ENCODE measurements at regions not wholly inside any gene's neighbourhood (a gene's known extent, or its start where the extent isn't known, plus 50 kb on each side); places are given as distances from the start of the nearest gene placed in this dataset.
"Not testable (repeated sequence)": the region's sequence is repeated elsewhere in the genome, so short reads cannot be mapped to it uniquely, and the experiment has no call there.

- DNase-seq = no peak
Measured at GRCh38 chr10:64523065-64523759, 1002.0 kb downstream of the REEP3 start.

- DNase-seq = no peak
Measured at GRCh38 chr10:64528294-64529002, 1007.2 kb downstream of the REEP3 start.

GRCh38 chr10:64529003-64529350 lies 1007.8 kb downstream of the REEP3 start:
- no peak for DNase-seq

GRCh38 chr10:64534616-64535015 lies 1013.4 kb downstream of the REEP3 start:
- DNase-seq = no peak

GRCh38 chr10:64535131-64535867 lies 1014.1 kb downstream of the REEP3 start:
- DNase-seq = no peak

- no peak for DNase-seq
Measured at GRCh38 chr10:64537112-64537511, 1015.9 kb downstream of the REEP3 start.

DNA sequence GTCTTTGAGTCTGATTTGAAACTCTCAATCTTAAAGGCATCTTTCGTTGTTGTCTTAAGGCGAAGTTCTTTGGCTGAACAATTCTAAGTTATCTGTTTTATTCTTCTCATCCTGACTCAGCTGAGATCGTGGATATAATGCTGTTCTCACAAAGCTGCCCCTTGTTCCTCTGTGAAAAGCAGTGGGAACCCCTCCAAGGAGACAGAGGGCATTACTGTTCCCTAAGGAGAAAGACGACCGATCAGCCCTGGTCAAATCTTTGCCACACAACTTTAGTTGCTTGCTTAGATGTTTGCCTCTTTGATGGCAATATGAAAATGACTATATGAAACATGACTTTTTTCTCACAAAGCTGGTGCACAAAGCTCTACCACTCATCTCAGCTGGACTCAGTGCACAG lies 1016.7 kb downstream of the REEP3 start:
- no peak for DNase-seq

DNA sequence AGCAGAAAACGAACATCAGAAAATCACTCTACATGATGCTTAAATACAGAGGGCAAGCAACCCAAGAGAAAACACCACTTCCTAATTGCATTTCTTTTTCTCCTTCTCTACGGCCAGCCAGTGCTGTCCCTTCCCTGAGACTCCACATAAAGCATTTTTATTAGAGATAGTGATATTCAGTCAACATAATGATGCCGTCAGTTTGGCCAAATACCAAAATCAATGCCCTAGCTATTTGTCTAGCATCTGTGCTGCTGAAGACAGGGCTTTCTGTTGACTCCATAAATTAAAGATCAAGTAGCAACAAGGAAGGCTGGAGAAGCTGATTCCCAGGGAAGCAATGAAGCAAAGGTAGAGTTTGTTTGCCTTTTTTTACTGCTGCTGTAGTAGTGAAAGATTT lies 1024.9 kb downstream of the REEP3 start:
- no peak for DNase-seq

GRCh38 chr10:64547168-64547567 lies 1026.0 kb downstream of the REEP3 start:
- no peak for DNase-seq

GRCh38 chr10:64555666-64556065 lies 1034.5 kb downstream of the REEP3 start:
- DNase-seq = no peak

GRCh38 chr10:64558094-64558835 lies 1037.1 kb downstream of the REEP3 start:
- DNase-seq = no peak

DNA sequence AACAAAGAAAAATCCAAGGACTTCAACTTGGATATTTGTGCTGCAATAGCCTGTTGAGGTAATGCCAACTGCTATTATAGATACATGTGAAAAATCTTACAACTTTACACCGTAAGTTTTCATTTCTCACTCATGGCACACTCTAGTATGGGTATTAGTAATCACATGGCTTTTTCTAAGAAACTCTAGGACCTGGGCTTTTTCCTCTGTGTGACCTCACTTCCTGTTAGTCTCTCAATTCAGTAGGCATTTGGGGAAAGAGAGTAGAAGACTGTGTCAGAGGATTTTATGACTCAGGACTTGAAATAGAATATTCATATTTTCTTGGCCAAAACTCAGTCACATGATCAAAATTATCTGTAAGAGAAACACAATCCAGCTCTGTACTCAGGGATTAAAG lies 1049.9 kb downstream of the REEP3 start:
- no peak for DNase-seq

DNA sequence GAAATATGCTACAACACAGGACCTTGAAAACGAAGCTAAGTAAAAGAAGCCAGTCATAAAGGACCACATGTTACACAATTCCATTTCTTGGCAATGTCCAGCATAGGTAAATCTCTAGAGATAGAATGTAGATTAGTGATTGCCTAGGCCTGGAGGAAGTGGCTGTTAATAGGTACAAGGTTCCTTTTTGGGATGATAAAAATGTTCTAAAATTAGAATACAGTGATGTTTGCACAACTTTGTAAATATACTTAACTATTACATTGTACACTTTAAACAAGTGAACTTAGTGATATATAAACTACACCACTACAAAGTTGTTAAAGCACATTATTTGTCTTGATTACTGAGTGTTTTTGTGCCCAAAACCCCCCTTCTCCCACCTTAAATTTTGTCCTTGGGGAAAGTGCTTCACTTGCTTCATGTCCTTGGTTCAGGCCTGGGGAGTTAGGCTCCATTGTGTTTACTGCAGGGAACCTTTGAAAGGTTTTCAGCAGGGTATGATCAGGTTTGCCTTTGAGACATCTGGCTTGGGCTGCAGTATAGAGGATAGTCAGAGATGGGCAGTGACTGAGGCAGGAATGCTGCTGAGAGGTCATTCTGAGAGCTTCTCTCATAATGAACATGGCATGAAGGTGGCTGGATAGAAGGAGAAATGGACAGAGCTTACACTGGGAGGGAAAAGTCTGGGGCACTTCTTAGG lies 1052.6 kb downstream of the REEP3 start:
- DNase-seq = no peak

DNA sequence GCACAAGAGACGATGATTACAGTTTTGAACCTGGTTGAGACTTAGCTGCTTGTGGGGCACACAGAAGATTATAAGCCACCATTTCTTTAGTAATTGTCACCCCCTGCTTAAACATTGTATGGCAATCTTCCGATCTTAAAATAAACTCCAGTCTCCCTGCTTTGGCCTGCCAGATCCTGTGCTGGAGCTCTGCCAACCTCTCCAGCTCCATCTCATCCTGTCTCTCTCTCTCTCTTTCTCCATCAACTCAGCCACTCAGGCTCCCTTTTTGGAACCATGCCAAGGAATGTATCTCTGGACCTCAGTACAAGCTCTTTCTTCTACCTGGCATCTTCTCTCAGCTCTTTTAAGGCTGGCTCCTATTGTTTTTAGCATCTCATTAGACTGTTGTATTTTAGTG lies 1053.2 kb downstream of the REEP3 start:
- DNase-seq = no peak

DNA sequence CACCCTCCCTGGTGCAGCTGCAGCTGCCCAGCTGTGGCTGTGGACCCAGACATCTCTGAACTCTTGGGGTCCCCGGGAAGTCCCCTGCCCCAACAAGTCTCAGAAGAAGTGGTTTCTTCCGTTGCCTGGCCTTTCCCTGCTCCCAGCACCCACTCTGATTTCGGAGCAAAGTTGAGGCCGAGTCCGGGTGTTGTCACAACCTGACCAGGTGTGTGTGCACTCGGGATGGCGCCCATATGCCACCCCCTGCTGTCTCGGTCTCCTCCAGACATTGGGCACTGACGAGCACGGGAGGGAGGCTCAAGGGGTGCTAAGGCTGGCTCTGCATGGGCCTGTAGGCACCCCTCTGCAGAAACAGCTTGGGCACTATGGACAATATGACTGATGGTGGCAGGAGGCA lies 1055.3 kb downstream of the REEP3 start:
- no peak for DNase-seq

DNA sequence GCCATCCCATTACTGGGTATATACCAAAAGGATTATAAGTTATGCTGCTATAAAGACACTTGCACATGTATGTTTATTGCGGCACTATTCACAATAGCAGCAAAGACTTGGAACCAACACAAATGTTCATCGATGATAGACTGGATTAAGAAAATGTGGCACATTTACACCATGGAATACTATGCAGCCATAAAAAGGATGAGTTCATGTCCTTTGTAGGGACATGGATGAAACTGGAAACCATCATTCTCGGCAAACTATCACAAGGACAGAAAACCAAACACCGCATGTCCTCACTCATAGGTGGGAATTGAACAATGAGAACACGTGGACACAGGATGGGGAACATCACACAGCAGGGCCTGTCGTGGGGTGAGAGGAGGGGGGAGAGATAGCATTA lies 1057.6 kb downstream of the REEP3 start:
- DNase-seq = not testable (repeated sequence)

DNA sequence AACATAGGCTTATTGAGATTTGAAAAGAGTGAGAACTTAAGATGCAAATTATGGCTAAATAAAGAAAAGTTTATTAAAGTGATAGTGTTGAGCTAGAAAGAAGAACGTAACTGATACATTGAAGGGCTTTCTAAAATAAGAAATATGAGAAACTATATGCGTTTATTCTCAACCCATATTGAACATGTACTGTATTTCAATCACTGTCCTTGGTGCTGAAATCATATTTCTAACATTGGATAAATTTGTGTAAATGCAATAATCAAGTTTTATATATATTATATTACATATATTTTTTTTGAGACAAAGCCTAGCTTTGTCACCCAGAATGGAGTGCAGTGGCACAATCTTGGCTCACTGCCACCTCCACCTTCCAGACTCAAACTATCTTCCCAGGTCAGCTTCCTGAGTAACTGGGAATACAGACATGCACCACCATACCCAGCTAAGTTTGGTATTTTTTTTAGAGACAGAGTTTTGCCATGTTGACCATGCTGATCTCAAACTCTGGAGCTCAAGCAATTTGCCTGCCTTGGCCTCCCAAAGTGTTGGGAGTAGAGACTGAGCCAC lies 1065.8 kb downstream of the REEP3 start:
- no peak for DNase-seq

DNA sequence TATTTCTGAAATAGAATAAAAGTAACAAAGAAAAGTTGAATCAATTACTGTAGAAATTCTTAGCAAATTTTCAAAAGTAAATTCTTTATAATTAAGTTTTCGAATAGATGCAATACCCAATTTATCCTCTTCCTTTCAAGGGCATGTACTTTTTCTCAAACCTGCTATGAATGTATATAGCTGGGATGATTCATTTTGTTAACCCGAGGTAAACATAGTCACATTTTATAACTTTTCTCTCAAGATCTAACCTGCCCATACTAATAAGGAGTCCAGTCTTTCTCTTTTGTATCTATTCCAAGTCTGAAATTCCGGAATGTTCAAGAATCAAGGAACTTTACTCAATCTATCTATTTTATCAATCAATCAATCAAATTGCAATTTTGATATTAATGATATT lies 1072.9 kb downstream of the REEP3 start:
- no peak for DNase-seq

DNA sequence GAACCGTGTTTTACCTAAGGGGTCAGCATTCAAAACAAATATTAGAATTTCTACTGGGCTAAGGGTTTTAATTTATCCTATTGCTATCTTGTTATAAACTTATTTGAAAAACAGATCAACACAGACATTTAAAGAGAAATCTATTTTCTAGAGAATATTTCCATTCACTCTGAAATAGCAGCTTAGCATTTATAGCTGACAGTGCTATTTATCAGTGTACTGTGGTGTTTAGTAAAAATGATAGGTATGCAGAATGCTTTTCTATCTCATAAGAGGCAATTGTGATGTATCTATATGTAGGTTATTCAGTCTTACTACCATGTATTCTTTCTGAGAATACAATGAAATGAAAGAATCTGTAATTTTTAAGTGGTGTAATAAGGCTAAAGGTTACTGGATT lies 1077.4 kb downstream of the REEP3 start:
- no peak for DNase-seq

GRCh38 chr10:64601298-64601697 lies 1080.1 kb downstream of the REEP3 start:
- DNase-seq = no peak

DNA sequence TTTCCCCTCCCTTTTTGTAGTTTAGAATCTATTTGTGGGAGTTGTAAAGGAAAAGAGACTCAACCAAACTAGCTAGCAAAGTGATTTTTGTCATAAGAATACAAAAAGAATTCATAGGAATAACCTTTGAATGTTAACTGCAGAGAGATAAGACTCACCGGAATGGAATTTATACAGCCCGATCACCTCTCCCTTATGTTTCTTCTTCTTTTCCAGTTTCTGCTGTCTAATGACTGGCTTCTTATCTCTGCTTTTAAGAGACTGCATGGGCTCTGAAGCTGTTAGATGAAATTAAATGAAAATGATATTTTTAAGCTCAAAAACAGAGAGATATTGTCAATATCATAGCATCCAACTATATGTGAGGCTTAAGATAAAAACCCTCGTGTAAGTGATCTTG lies 1095.9 kb downstream of the REEP3 start:
- DNase-seq = no peak

GRCh38 chr10:64619102-64619501 lies 1097.9 kb downstream of the REEP3 start:
- DNase-seq = no peak
